KMS-11 (cell line): ENCODE measurements at regions not wholly inside any gene's neighbourhood (a gene's known extent, or its start where the extent isn't known, plus 50 kb on each side); places are given as distances from the start of the nearest gene placed in this dataset.

ENCODE experiments used
- H2AFZ ChIP-seq: fragments of 200-600 bp; sonication (generic); 2 replicates; pipeline ENCODE4 v1.6.1; 2016; ENCODE audit warnings: antibody characterized with exemption, mixed run types, low read depth
- H3K27ac ChIP-seq: fragments of 200-600 bp; sonication (generic); 2 replicates; pipeline ENCODE4 v1.6.1; 2016; ENCODE audit warnings: mild to moderate bottlenecking, mixed run types
- H3K27me3 ChIP-seq: fragments of 200-600 bp; sonication (generic); 2 replicates; pipeline ENCODE4 v1.6.1; 2017; ENCODE audit warnings: mild to moderate bottlenecking, low read depth, mixed run types, moderate library complexity; ENCODE audit not compliant: insufficient read depth
- H3K36me3 ChIP-seq: fragments of 200-600 bp; sonication (generic); 2 replicates; pipeline ENCODE4 v1.6.1; 2017; ENCODE audit warnings: mild to moderate bottlenecking, mixed run types; ENCODE audit not compliant: insufficient read depth
- H3K4me1 ChIP-seq: fragments of 200-600 bp; sonication (generic); 2 replicates; pipeline ENCODE4 v1.6.1; 2016; ENCODE audit warnings: mild to moderate bottlenecking, low read depth, mixed run types; ENCODE audit not compliant: poor library complexity, severe bottlenecking
- H3K4me2 ChIP-seq: fragments of 200-600 bp; sonication (generic); 2 replicates; pipeline ENCODE4 v1.7.0; 2016; ENCODE audit warnings: mild to moderate bottlenecking, mixed run types
- H3K4me3 ChIP-seq: fragments of 200-600 bp; sonication (generic); IDR thresholded peaks from 2 replicates; pipeline ENCODE4 v1.6.1; 2017; ENCODE audit warnings: low read depth, low read length, mixed read lengths; ENCODE audit not compliant: insufficient read depth
- H3K79me2 ChIP-seq: fragments of 200-600 bp; sonication (generic); 2 replicates; pipeline ENCODE4 v1.6.1; 2016; ENCODE audit warnings: low read depth, mixed run types; ENCODE audit not compliant: insufficient read depth
- H3K9ac ChIP-seq: fragments of 200-600 bp; sonication (generic); 2 replicates; pipeline ENCODE4 v1.6.1; 2016; ENCODE audit warnings: mild to moderate bottlenecking, mixed run types
- H4K20me1 ChIP-seq: fragments of 200-600 bp; sonication (generic); 2 replicates; pipeline ENCODE4 v1.6.1; 2016; ENCODE audit warnings: mild to moderate bottlenecking, mixed run types; ENCODE audit not compliant: insufficient read depth
- CTCF ChIP-seq: fragments of 200-600 bp; sonication (generic); conservative IDR thresholded peaks from 2 replicates; pipeline ENCODE4 v1.6.1; 2017; ENCODE audit warnings: low read depth, mild to moderate bottlenecking, antibody characterized with exemption, low read length, moderate library complexity, mixed read lengths

GRCh38 chr21:35138665-35139381 lies 89.7 kb upstream of the RUNX1 start:
- Histone ChIP-seq H3K79me2 (no peaks in the 10 kb centered on the region), H3K4me3 (no peak overlapping the region), H3K27me3 (no peaks in the 10 kb centered on the region), H2AFZ (no peak overlapping the region), H3K4me1 (no peaks in the 10 kb centered on the region), H3K36me3 (no peaks in the 10 kb centered on the region), H3K4me2 (no peak overlapping the region), H3K9ac (no peak overlapping the region), H4K20me1 (no peaks in the 10 kb centered on the region), H3K27ac (no peak overlapping the region)
- no peak for TF ChIP-seq CTCF

- H3K4me3 ChIP-seq: no peak overlapping the region
- no peak overlapping the region for H2AFZ ChIP-seq
- no peaks in the 10 kb centered on the region for H3K4me1 ChIP-seq
- no peak overlapping the region for H3K4me2 ChIP-seq
- H3K36me3 ChIP-seq: no peaks in the 10 kb centered on the region
- H3K79me2 ChIP-seq: no peaks in the 10 kb centered on the region
- no peak overlapping the region for H3K9ac ChIP-seq
- no peak for TF ChIP-seq CTCF
- H3K27ac ChIP-seq: no peak overlapping the region
- no peaks in the 10 kb centered on the region for H4K20me1 ChIP-seq
- no peaks in the 10 kb centered on the region for H3K27me3 ChIP-seq
Measured at GRCh38 chr21:35136586-35137219, 87.6 kb upstream of the RUNX1 start.

- no peaks in the 10 kb centered on the region for H4K20me1 ChIP-seq
- no peak overlapping the region for H2AFZ ChIP-seq
- H3K79me2 ChIP-seq: no peaks in the 10 kb centered on the region
- H3K4me1 ChIP-seq: no peaks in the 10 kb centered on the region
- H3K36me3 ChIP-seq: no peaks in the 10 kb centered on the region
- H3K27me3 ChIP-seq: no peaks in the 10 kb centered on the region
- H3K4me2 ChIP-seq: no peak overlapping the region
- no peak for TF ChIP-seq CTCF
- H3K9ac ChIP-seq: no peak overlapping the region
- H3K4me3 ChIP-seq: no peak overlapping the region
- H3K27ac ChIP-seq: no peak overlapping the region
Measured at GRCh38 chr21:35136106-35136505, 87.0 kb upstream of the RUNX1 start.

GRCh38 chr21:35135481-35135880 lies 86.4 kb upstream of the RUNX1 start:
- H4K20me1 ChIP-seq: no peaks in the 10 kb centered on the region
- H3K4me1 ChIP-seq: no peaks in the 10 kb centered on the region
- H3K9ac ChIP-seq: no peak overlapping the region
- no peaks in the 10 kb centered on the region for H3K36me3 ChIP-seq
- no peaks in the 10 kb centered on the region for H3K79me2 ChIP-seq
- H3K4me3 ChIP-seq: no peak overlapping the region
- TF ChIP-seq CTCF: no peak
- no peak overlapping the region for H3K4me2 ChIP-seq
- no peaks in the 10 kb centered on the region for H3K27me3 ChIP-seq
- no peak overlapping the region for H3K27ac ChIP-seq
- no peak overlapping the region for H2AFZ ChIP-seq
